SK-N-MC (cell line): ENCODE measurements at regions not wholly inside any gene's neighbourhood (a gene's known extent, or its start where the extent isn't known, plus 50 kb on each side); places are given as distances from the start of the nearest gene placed in this dataset.
A peak's percentile ranks its signal among the peaks of the same experiment; 100 is the strongest.
"Not testable (repeated sequence)": the region's sequence is repeated elsewhere in the genome, so short reads cannot be mapped to it uniquely, and the experiment has no call there.

Experiments
- DNase-seq: peaks from one replicate; pipeline ENCODE4 v3.0.0-alpha.2; 2011; ENCODE audit warnings: low read depth, low spot score
- H3K27ac ChIP-seq: fragments of 200-600 bp; sonication (generic); 2 replicates; pipeline ENCODE4 v1.5.1; 2016; ENCODE audit warnings: mixed run types
- H3K36me3 ChIP-seq: fragments of 200-600 bp; sonication (generic); 2 replicates; pipeline ENCODE4 v1.6.1; 2017; ENCODE audit warnings: antibody characterized with exemption, low read length, mixed read lengths; ENCODE audit not compliant: insufficient read depth
- H3K4me3 ChIP-seq: fragments of 200-600 bp; sonication (generic); 2 replicates; pipeline ENCODE4 v1.5.1; 2016
- H3K9ac ChIP-seq: fragments of 200-600 bp; sonication (generic); 2 replicates; pipeline ENCODE4 v1.8.0; 2017; ENCODE audit warnings: mixed run types, mixed read lengths; ENCODE audit not compliant: insufficient read length
- H3K9me3 ChIP-seq: fragments of 200-600 bp; sonication (generic); 2 replicates; pipeline ENCODE4 v1.6.1; 2017; ENCODE audit warnings: low read depth, mild to moderate bottlenecking, antibody characterized with exemption, low read length, moderate library complexity, mixed read lengths
- EZH2 ChIP-seq: fragments of 200-600 bp; sonication (generic); IDR thresholded peaks from one replicate; pipeline ENCODE4 v1.6.1; 2017; ENCODE audit warnings: antibody characterized with exemption
- FOXP2 ChIP-seq: optimal IDR thresholded peaks from 2 replicates; pipeline ENCODE3; 2011; ENCODE audit warnings: mild to moderate bottlenecking, moderate library complexity; ENCODE audit not compliant: insufficient read depth; ENCODE audit errors: extremely low read length, control extremely low read depth
- POLR2AphosphoS5 ChIP-seq: IDR thresholded peaks from 2 replicates; pipeline ENCODE4 v1.6.1; 2012; ENCODE audit warnings: mild to moderate bottlenecking, low read depth, low read length, borderline replicate concordance

- H3K27ac ChIP-seq: no peak overlapping the region
- no peak for DNase-seq
- H3K9me3 ChIP-seq: no peaks in the 10 kb centered on the region
- H3K36me3 ChIP-seq: no peaks in the 10 kb centered on the region
- H3K4me3 ChIP-seq: no peak overlapping the region
- no peak overlapping the region for H3K9ac ChIP-seq
- TF ChIP-seq FOXP2: no peak
Measured at GRCh38 chr10:23980094-23980493, 228.8 kb upstream of the KIAA1217 start.

GRCh38 chr10:23981520-23982309 is 227.2 kb upstream of the KIAA1217 start:
- Histone ChIP-seq H3K9ac (no peak overlapping the region), H3K4me3 (no peak overlapping the region), H3K9me3 (no peaks in the 10 kb centered on the region), H3K36me3 (no peaks in the 10 kb centered on the region), H3K27ac (no peak overlapping the region)
- TF ChIP-seq EZH2 (no peak), POLR2AphosphoS5 (no peak), FOXP2 (no peak)
- no peak for DNase-seq

GRCh38 chr10:23984405-23984804 is 224.5 kb upstream of the KIAA1217 start:
- not testable (repeated sequence) for H3K4me3 ChIP-seq, DNase-seq, H3K9me3 ChIP-seq, H3K27ac ChIP-seq, H3K9ac ChIP-seq, H3K36me3 ChIP-seq

- TF ChIP-seq FOXP2: no peak
- Histone ChIP-seq H3K27ac (peak overlapping the region; percentile 67; the same call in 1 of the 2 replicates), H3K9me3 (no peaks in the 10 kb centered on the region), H3K36me3 (no peaks in the 10 kb centered on the region), H3K9ac (no peak overlapping the region), H3K4me3 (no peak overlapping the region; the same call in 1 of the 2 replicates)
- DNase-seq: no peak
Measured at GRCh38 chr10:23988006-23988405, 220.9 kb upstream of the KIAA1217 start.

- no peak for DNase-seq
- Histone ChIP-seq H3K4me3 (peak overlapping the region; percentile 37; the same call in 1 of the 2 replicates), H3K9ac (peak overlapping the region; percentile 39), H3K27ac (peak overlapping the region; percentile 82), H3K9me3 (no peaks in the 10 kb centered on the region), H3K36me3 (no peaks in the 10 kb centered on the region)
- TF ChIP-seq POLR2AphosphoS5: no peak
- TF ChIP-seq EZH2: no peak
- no peak for TF ChIP-seq FOXP2
Measured at GRCh38 chr10:23994459-23995046, 214.4 kb upstream of the KIAA1217 start.

GRCh38 chr10:23999445-23999844 is 209.5 kb upstream of the KIAA1217 start:
- no peak for DNase-seq
- H3K36me3 ChIP-seq: no peaks in the 10 kb centered on the region
- H3K9ac ChIP-seq: no peak overlapping the region
- TF ChIP-seq POLR2AphosphoS5 (no peak), EZH2 (no peak), FOXP2 (no peak)
- H3K9me3 ChIP-seq: no peaks in the 10 kb centered on the region
- no peak overlapping the region for H3K4me3 ChIP-seq
- no peak overlapping the region for H3K27ac ChIP-seq

- Histone ChIP-seq H3K36me3 (no peaks in the 10 kb centered on the region), H3K9ac (no peak overlapping the region), H3K9me3 (no peaks in the 10 kb centered on the region), H3K4me3 (no peak overlapping the region), H3K27ac (no peak overlapping the region)
- TF ChIP-seq POLR2AphosphoS5: no peak
- TF ChIP-seq EZH2: no peak
- TF ChIP-seq FOXP2: no peak
- no peak for DNase-seq
Measured at GRCh38 chr10:24000271-24000813, 208.6 kb upstream of the KIAA1217 start.

GRCh38 chr10:24006741-24007140 is 202.2 kb upstream of the KIAA1217 start:
- Histone ChIP-seq H3K9me3 (no peaks in the 10 kb centered on the region), H3K36me3 (no peaks in the 10 kb centered on the region), H3K27ac (no peak overlapping the region), H3K4me3 (no peak overlapping the region), H3K9ac (no peak overlapping the region)
- TF ChIP-seq POLR2AphosphoS5: no peak
- TF ChIP-seq EZH2: no peak
- TF ChIP-seq FOXP2: no peak
- no peak for DNase-seq

- Histone ChIP-seq H3K9me3 (no peaks in the 10 kb centered on the region), H3K36me3 (no peaks in the 10 kb centered on the region), H3K4me3 (no peak overlapping the region), H3K9ac (no peak overlapping the region), H3K27ac (no peak overlapping the region)
- TF ChIP-seq FOXP2 (no peak), EZH2 (no peak), POLR2AphosphoS5 (no peak)
- no peak for DNase-seq
Measured at GRCh38 chr10:24007359-24007758, 201.6 kb upstream of the KIAA1217 start.
